ENCODE measurements at regions not wholly inside any gene's neighbourhood (a gene's known extent, or its start where the extent isn't known, plus 50 kb on each side); places are given as distances from the start of the nearest gene placed in this dataset.

- no peak for TF ChIP-seq CTCF (IDR thresholded peaks at IDR 0.05)
- DNase-seq, result no peak
- Histone ChIP-seq H3K4me1 (ENCODE audit: low read depth) (no peaks in the 10 kb centered on the region), H3K36me3 (ENCODE audit: low read depth) (no peaks in the 10 kb centered on the region), H3K4me3 (no peak overlapping the region), H3K9me3 (no peaks in the 10 kb centered on the region)
- ATAC-seq, result no peak
- intact Hi-C loops (cut with DNase I, micrococcal nuclease), result no loop called here
These were observed 59.6 kb upstream of the MACF1 start for GRCh38 chr1:39144924-39145323.

- no peaks in the 10 kb centered on the region for H3K4me1 ChIP-seq (ENCODE audit: low read depth)
- H3K9me3 ChIP-seq, result no peaks in the 10 kb centered on the region
- no peak overlapping the region for H3K4me3 ChIP-seq
- TF ChIP-seq CTCF (IDR thresholded peaks at IDR 0.05), result no peak
- no peak for ATAC-seq
- no peak for DNase-seq
- H3K36me3 ChIP-seq (ENCODE audit: low read depth), result no peaks in the 10 kb centered on the region
- intact Hi-C loops (cut with DNase I, micrococcal nuclease), result no loop called here
These were observed 59.0 kb upstream of the MACF1 start for GRCh38 chr1:39145331-39145965.

- H3K9me3 ChIP-seq, result no peaks in the 10 kb centered on the region
- intact Hi-C loops (cut with DNase I, micrococcal nuclease), result no loop called here
- H3K36me3 ChIP-seq (ENCODE audit: low read depth), result no peaks in the 10 kb centered on the region
- H3K4me3 ChIP-seq, result no peak overlapping the region
- no peaks in the 10 kb centered on the region for H3K4me1 ChIP-seq (ENCODE audit: low read depth)
- DNase-seq (no peak), ATAC-seq (no peak)
- TF ChIP-seq CTCF (IDR thresholded peaks at IDR 0.05), result no peak
These were observed 57.8 kb upstream of the MACF1 start for GRCh38 chr1:39146681-39147080.

- no peak for TF ChIP-seq CTCF (IDR thresholded peaks at IDR 0.05)
- no peak overlapping the region for H3K4me3 ChIP-seq
- ATAC-seq (no peak), DNase-seq (no peak)
- H3K36me3 ChIP-seq (ENCODE audit: low read depth), result no peaks in the 10 kb centered on the region
- H3K9me3 ChIP-seq, result no peaks in the 10 kb centered on the region
- intact Hi-C loops (cut with DNase I, micrococcal nuclease), result no loop called here
- H3K4me1 ChIP-seq (ENCODE audit: low read depth), result no peaks in the 10 kb centered on the region
These were observed 57.1 kb upstream of the MACF1 start for GRCh38 chr1:39147099-39148025.

- Histone ChIP-seq H3K4me3 (no peak overlapping the region), H3K9me3 (no peaks in the 10 kb centered on the region), H3K4me1 (ENCODE audit: low read depth) (no peaks in the 10 kb centered on the region), H3K36me3 (ENCODE audit: low read depth) (no peaks in the 10 kb centered on the region)
- DNase-seq (no peak), ATAC-seq (no peak)
- intact Hi-C loops (cut with DNase I, micrococcal nuclease), result no loop called here
- no peak for TF ChIP-seq CTCF (IDR thresholded peaks at IDR 0.05)
These were observed 55.6 kb upstream of the MACF1 start for GRCh38 chr1:39148942-39149341.

Measured in mucosa of descending colon (tissue), 3 donors.